ENCODE measurements at regions not wholly inside any gene's neighbourhood (a gene's known extent, or its start where the extent isn't known, plus 50 kb on each side); places are given as distances from the start of the nearest gene placed in this dataset.

GRCh38 chr3:64414043-64414442 is 188.8 kb upstream of the PRICKLE2 start:
- TF ChIP-seq CTCF (IDR thresholded peaks at IDR 0.05 in 8 of 11, conservative IDR thresholded peaks at IDR 0.05 in 3 of 11) (no peak), POLR2AphosphoS5 (IDR thresholded peaks at IDR 0.05) (no peak), POLR2A (IDR thresholded peaks at IDR 0.05) (no peak)

All from spleen (tissue), 7 donors.